ENCODE measurements at regions not wholly inside any gene's neighbourhood (a gene's known extent, or its start where the extent isn't known, plus 50 kb on each side); places are given as distances from the start of the nearest gene placed in this dataset.

DNA sequence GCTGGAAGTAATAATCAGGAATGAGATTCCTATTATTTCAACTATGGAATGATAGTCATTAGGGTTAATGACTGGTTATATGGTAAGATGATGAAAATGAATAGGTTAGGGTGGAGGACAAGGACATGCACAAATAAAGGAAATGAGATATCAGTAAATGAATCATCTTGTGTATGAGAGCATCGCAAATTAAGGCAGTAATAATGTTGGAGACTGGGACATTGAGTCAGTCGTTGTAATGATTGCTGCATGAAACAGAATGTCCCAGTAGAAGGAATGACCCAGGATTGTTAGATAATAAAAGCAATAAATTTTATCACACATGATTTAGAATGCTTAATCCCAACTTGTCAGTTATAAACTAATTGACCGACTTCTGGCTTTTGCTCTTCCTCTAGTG is 1733.7 kb upstream of the PCDH20 start:
- Histone ChIP-seq H4K8ac (ENCODE audit: low read depth, low read length) (no peak overlapping the region), H3K14ac (ENCODE audit: low read length) (no peak overlapping the region), H3K4ac (ENCODE audit: low read depth, low read length) (no peak overlapping the region), H2AK5ac (ENCODE audit: low read length) (no peak overlapping the region), H4K91ac (ENCODE audit: low read depth, low read length) (no peak overlapping the region), H3K4me2 (ENCODE audit: low read length) (no peak overlapping the region), H3K4me3 (ENCODE audit: low read depth, low read length) (no peak overlapping the region), H3K18ac (ENCODE audit: low read length) (no peak overlapping the region), H3K79me1 (ENCODE audit: low read length) (no peaks in the 10 kb centered on the region), H3K4me1 (ENCODE audit: control insufficient read depth in 1 of 2, insufficient read depth in 2 of 2, low read length in 2 of 2) (no peaks in the 10 kb centered on the region), H4K12ac (ENCODE audit: low read depth, low read length) (no peak overlapping the region), H2BK5ac (ENCODE audit: low read depth, low read length, poor library complexity) (no peak overlapping the region), H2AFZ (ENCODE audit: insufficient read depth, low read length, poor library complexity) (no peak overlapping the region), H3K27me3 (ENCODE audit: insufficient read depth, low read length) (no peaks in the 10 kb centered on the region), H3K9me3 (ENCODE audit: insufficient read depth, low read depth, low read length) (peaks cover 2% of the 10 kb centered on the region), H3K27ac (ENCODE audit: low read depth, low read length) (no peak overlapping the region), H3K23ac (ENCODE audit: low read length) (no peak overlapping the region), H2BK120ac (ENCODE audit: insufficient read depth, low read length, poor library complexity) (no peak overlapping the region), H2BK12ac (ENCODE audit: low read length) (no peak overlapping the region), H3K79me2 (ENCODE audit: control insufficient read depth, insufficient read depth, low read length, poor library complexity) (no peaks in the 10 kb centered on the region), H3K9ac (ENCODE audit: low read length) (no peak overlapping the region), H3K36me3 (ENCODE audit: control insufficient read depth in 1 of 2, insufficient read depth in 2 of 2, low read length in 2 of 2) (no peaks in the 10 kb centered on the region)
- WGBS (ENCODE audit: extremely low coverage, insufficient coverage, insufficient read length): no CpG with 5 or more reads among the region's 3 CpGs
- no peak for DNase-seq

DNA sequence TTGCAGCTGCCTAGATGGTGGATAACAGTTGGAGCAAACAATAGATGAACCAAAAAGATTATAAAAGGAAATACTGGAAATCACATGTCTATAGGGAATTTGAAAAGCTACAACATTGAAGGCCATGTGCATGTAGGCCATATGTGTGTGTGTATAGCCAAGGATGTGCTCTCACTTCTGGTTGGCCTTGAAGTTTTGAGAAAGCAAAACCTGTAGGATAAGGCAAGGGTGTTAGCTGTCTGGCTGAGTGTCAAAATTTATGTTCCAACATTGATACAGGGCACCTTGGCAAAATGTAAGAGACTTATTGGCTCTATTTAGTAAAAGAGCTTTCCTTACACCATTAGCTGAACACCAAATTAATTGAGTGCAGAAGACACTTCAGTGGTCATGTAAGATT is 1723.6 kb upstream of the PCDH20 start:
- Histone ChIP-seq H3K23ac (ENCODE audit: low read length) (no peak overlapping the region), H4K12ac (ENCODE audit: low read depth, low read length) (no peak overlapping the region), H3K4me3 (ENCODE audit: low read depth, low read length) (no peak overlapping the region), H3K9me3 (ENCODE audit: insufficient read depth, low read depth, low read length) (no peaks in the 10 kb centered on the region), H3K18ac (ENCODE audit: low read length) (no peak overlapping the region), H2AK5ac (ENCODE audit: low read length) (no peak overlapping the region), H2BK12ac (ENCODE audit: low read length) (no peak overlapping the region), H3K4ac (ENCODE audit: low read depth, low read length) (no peak overlapping the region), H3K79me1 (ENCODE audit: low read length) (no peaks in the 10 kb centered on the region), H3K4me1 (ENCODE audit: control insufficient read depth in 1 of 2, insufficient read depth in 2 of 2, low read length in 2 of 2) (no peaks in the 10 kb centered on the region), H3K27ac (ENCODE audit: low read depth, low read length) (no peak overlapping the region), H2AFZ (ENCODE audit: insufficient read depth, low read length, poor library complexity) (no peak overlapping the region), H2BK5ac (ENCODE audit: low read depth, low read length, poor library complexity) (no peak overlapping the region), H4K91ac (ENCODE audit: low read depth, low read length) (no peak overlapping the region), H2BK120ac (ENCODE audit: insufficient read depth, low read length, poor library complexity) (no peak overlapping the region), H3K14ac (ENCODE audit: low read length) (no peak overlapping the region), H3K79me2 (ENCODE audit: control insufficient read depth, insufficient read depth, low read length, poor library complexity) (no peaks in the 10 kb centered on the region), H3K9ac (ENCODE audit: low read length) (no peak overlapping the region), H4K8ac (ENCODE audit: low read depth, low read length) (no peak overlapping the region), H3K36me3 (ENCODE audit: control insufficient read depth in 1 of 2, insufficient read depth in 2 of 2, low read length in 2 of 2) (no peaks in the 10 kb centered on the region), H3K4me2 (ENCODE audit: low read length) (no peak overlapping the region), H3K27me3 (ENCODE audit: insufficient read depth, low read length) (no peaks in the 10 kb centered on the region)
- peak in 1 of 2 donors; percentile 17 for DNase-seq

DNA sequence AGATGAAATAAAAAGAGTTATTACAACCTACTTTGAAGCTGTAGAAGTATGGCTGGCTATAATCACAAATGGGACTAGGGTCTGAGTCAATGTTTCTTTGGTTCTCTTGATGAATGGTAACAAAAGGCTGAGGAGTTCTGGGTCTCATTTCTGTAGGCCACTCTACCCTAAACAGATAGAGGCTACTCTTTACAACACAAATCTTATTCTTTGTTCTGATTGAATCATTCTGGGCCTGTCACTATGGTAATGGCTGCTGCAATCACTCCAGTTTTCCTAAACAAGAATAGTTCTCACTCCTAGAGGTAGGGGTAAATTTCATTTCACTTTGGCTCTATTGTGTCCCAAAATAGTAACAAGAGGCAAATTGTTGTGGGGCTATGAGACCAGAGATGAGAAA is 1714.3 kb upstream of the PCDH20 start:
- H2BK5ac ChIP-seq (ENCODE audit: low read depth, low read length, poor library complexity): no peak overlapping the region
- no peak overlapping the region for H4K8ac ChIP-seq (ENCODE audit: low read depth, low read length)
- no peaks in the 10 kb centered on the region for H3K79me1 ChIP-seq (ENCODE audit: low read length)
- no peaks in the 10 kb centered on the region for H3K9me3 ChIP-seq (ENCODE audit: insufficient read depth, low read depth, low read length)
- no peak overlapping the region for H3K4me2 ChIP-seq (ENCODE audit: low read length)
- no peaks in the 10 kb centered on the region for H3K4me1 ChIP-seq (ENCODE audit: control insufficient read depth in 1 of 2, insufficient read depth in 2 of 2, low read length in 2 of 2)
- H3K27ac ChIP-seq (ENCODE audit: low read depth, low read length): no peak overlapping the region
- no peak overlapping the region for H2BK120ac ChIP-seq (ENCODE audit: insufficient read depth, low read length, poor library complexity)
- H3K23ac ChIP-seq (ENCODE audit: low read length): no peak overlapping the region
- H2BK12ac ChIP-seq (ENCODE audit: low read length): no peak overlapping the region
- H3K9ac ChIP-seq (ENCODE audit: low read length): no peak overlapping the region
- H3K36me3 ChIP-seq (ENCODE audit: control insufficient read depth in 1 of 2, insufficient read depth in 2 of 2, low read length in 2 of 2): no peaks in the 10 kb centered on the region
- no peaks in the 10 kb centered on the region for H3K27me3 ChIP-seq (ENCODE audit: insufficient read depth, low read length)
- H3K18ac ChIP-seq (ENCODE audit: low read length): no peak overlapping the region
- no peak overlapping the region for H3K4me3 ChIP-seq (ENCODE audit: low read depth, low read length)
- no peaks in the 10 kb centered on the region for H3K79me2 ChIP-seq (ENCODE audit: control insufficient read depth, insufficient read depth, low read length, poor library complexity)
- H3K4ac ChIP-seq (ENCODE audit: low read depth, low read length): no peak overlapping the region
- no peak overlapping the region for H2AK5ac ChIP-seq (ENCODE audit: low read length)
- no peak overlapping the region for H2AFZ ChIP-seq (ENCODE audit: insufficient read depth, low read length, poor library complexity)
- no peak overlapping the region for H4K12ac ChIP-seq (ENCODE audit: low read depth, low read length)
- H3K14ac ChIP-seq (ENCODE audit: low read length): no peak overlapping the region
- DNase-seq: no peak
- H4K91ac ChIP-seq (ENCODE audit: low read depth, low read length): no peak overlapping the region

DNA sequence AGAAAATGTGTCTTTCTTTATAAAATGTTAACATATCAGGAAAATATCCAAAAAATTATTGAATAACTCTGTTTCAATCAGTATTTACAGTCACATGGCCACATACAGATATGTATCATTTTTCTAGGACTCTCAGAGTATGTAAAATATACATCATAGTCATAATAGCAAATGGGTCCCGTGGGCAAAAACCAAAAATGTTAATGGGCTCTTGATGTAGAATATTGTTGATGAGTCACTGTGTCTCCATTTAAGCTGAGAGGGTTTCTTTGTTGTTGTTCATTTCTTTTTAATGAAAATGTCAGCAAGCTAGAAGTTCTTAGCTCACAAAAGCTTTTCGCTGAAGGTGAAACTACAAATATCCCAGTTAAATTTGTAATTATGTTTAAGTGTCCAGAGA is 1713.1 kb upstream of the PCDH20 start:
- H3K4me2 ChIP-seq (ENCODE audit: low read length): no peak overlapping the region
- H2BK120ac ChIP-seq (ENCODE audit: insufficient read depth, low read length, poor library complexity): no peak overlapping the region
- H3K79me1 ChIP-seq (ENCODE audit: low read length): no peaks in the 10 kb centered on the region
- H4K91ac ChIP-seq (ENCODE audit: low read depth, low read length): no peak overlapping the region
- no peak overlapping the region for H2AFZ ChIP-seq (ENCODE audit: insufficient read depth, low read length, poor library complexity)
- H3K4me3 ChIP-seq (ENCODE audit: low read depth, low read length): no peak overlapping the region
- H3K36me3 ChIP-seq (ENCODE audit: control insufficient read depth in 1 of 2, insufficient read depth in 2 of 2, low read length in 2 of 2): no peaks in the 10 kb centered on the region
- no peak for DNase-seq
- H3K27ac ChIP-seq (ENCODE audit: low read depth, low read length): no peak overlapping the region
- H3K79me2 ChIP-seq (ENCODE audit: control insufficient read depth, insufficient read depth, low read length, poor library complexity): no peaks in the 10 kb centered on the region
- H3K9ac ChIP-seq (ENCODE audit: low read length): no peak overlapping the region
- no peak overlapping the region for H2AK5ac ChIP-seq (ENCODE audit: low read length)
- H3K18ac ChIP-seq (ENCODE audit: low read length): no peak overlapping the region
- H2BK12ac ChIP-seq (ENCODE audit: low read length): no peak overlapping the region
- no peak overlapping the region for H4K12ac ChIP-seq (ENCODE audit: low read depth, low read length)
- H3K23ac ChIP-seq (ENCODE audit: low read length): no peak overlapping the region
- no CpG with 5 or more reads among the region's 2 CpGs for WGBS (ENCODE audit: extremely low coverage, insufficient coverage, insufficient read length)
- H3K4ac ChIP-seq (ENCODE audit: low read depth, low read length): no peak overlapping the region
- no peak overlapping the region for H4K8ac ChIP-seq (ENCODE audit: low read depth, low read length)
- no peaks in the 10 kb centered on the region for H3K27me3 ChIP-seq (ENCODE audit: insufficient read depth, low read length)
- H3K9me3 ChIP-seq (ENCODE audit: insufficient read depth, low read depth, low read length): no peaks in the 10 kb centered on the region
- H3K14ac ChIP-seq (ENCODE audit: low read length): no peak overlapping the region
- H2BK5ac ChIP-seq (ENCODE audit: low read depth, low read length, poor library complexity): no peak overlapping the region
- no peaks in the 10 kb centered on the region for H3K4me1 ChIP-seq (ENCODE audit: control insufficient read depth in 1 of 2, insufficient read depth in 2 of 2, low read length in 2 of 2)

DNA sequence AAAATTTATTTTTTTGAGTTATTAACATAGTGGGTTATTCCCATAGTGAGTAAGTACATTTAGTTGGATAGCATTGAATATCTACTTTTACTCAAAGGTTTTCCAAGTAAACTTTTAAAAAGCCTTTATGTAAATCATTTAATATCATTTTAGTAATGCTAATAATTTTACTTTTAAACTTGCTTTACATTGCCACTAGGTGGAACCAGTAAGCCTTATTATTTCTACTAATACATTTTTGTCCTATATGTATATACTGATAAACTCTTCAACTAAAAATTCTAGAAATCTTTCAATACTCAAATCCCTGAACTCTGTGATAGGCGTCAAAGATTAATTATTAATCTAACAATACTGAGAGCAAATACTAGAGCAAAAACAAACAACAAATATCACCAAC is 1709.2 kb upstream of the PCDH20 start:
- Histone ChIP-seq H2AFZ (ENCODE audit: insufficient read depth, low read length, poor library complexity) (no peak overlapping the region), H3K9me3 (ENCODE audit: insufficient read depth, low read depth, low read length) (no peaks in the 10 kb centered on the region), H3K18ac (ENCODE audit: low read length) (no peak overlapping the region), H4K12ac (ENCODE audit: low read depth, low read length) (no peak overlapping the region), H2BK12ac (ENCODE audit: low read length) (no peak overlapping the region), H3K79me1 (ENCODE audit: low read length) (no peaks in the 10 kb centered on the region), H2AK5ac (ENCODE audit: low read length) (no peak overlapping the region), H3K14ac (ENCODE audit: low read length) (no peak overlapping the region), H3K27me3 (ENCODE audit: insufficient read depth, low read length) (no peaks in the 10 kb centered on the region), H3K9ac (ENCODE audit: low read length) (no peak overlapping the region), H2BK5ac (ENCODE audit: low read depth, low read length, poor library complexity) (no peak overlapping the region), H3K4me2 (ENCODE audit: low read length) (no peak overlapping the region), H3K27ac (ENCODE audit: low read depth, low read length) (no peak overlapping the region), H2BK120ac (ENCODE audit: insufficient read depth, low read length, poor library complexity) (no peak overlapping the region), H3K4me1 (ENCODE audit: control insufficient read depth in 1 of 2, insufficient read depth in 2 of 2, low read length in 2 of 2) (no peaks in the 10 kb centered on the region), H3K36me3 (ENCODE audit: control insufficient read depth in 1 of 2, insufficient read depth in 2 of 2, low read length in 2 of 2) (no peaks in the 10 kb centered on the region), H4K91ac (ENCODE audit: low read depth, low read length) (no peak overlapping the region), H3K4ac (ENCODE audit: low read depth, low read length) (no peak overlapping the region), H3K4me3 (ENCODE audit: low read depth, low read length) (no peak overlapping the region), H3K23ac (ENCODE audit: low read length) (no peak overlapping the region), H4K8ac (ENCODE audit: low read depth, low read length) (no peak overlapping the region), H3K79me2 (ENCODE audit: control insufficient read depth, insufficient read depth, low read length, poor library complexity) (no peaks in the 10 kb centered on the region)
- no CpG with 5 or more reads among the region's 1 CpG for WGBS (ENCODE audit: extremely low coverage, insufficient coverage, insufficient read length)
- peak in 1 of 2 donors; percentile 45 for DNase-seq
